ENCODE measurements at regions not wholly inside any gene's neighbourhood (a gene's known extent, or its start where the extent isn't known, plus 50 kb on each side); places are given as distances from the start of the nearest gene placed in this dataset.

DNA sequence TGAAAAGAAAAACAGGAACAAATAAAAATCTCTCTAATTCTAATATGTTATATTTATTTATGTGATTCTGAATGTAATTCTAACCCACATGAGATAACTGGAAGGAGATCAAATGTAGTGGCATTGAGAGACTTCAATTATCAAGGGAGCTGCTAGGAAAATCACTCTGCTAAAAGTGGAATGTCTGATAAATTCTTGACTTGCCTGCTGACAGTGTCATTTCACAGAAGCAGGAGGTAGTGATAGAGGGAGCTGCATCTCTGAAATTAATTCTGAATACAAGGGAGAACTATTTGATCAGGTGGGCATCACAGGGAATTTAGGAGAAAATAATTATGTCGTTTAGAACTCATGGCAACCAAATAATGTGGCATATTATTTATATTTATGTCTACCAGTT, 303.6 kb downstream of the BCAT1 start:
- no peak overlapping the region for H3K4me3 Mint-ChIP-seq (ENCODE audit: low read depth)
- no peak for DNase-seq (ENCODE audit: low spot score, unreplicated experiment)
- no peaks in the 10 kb centered on the region for H3K36me3 Mint-ChIP-seq (ENCODE audit: insufficient read depth)
- H3K9me3 Mint-ChIP-seq (ENCODE audit: low read depth), result no peaks in the 10 kb centered on the region
- no peak for TF ChIP-seq CTCF (IDR thresholded peaks at IDR 0.05; ENCODE audit: unreplicated experiment)
- no peak overlapping the region for H3K27ac Mint-ChIP-seq
- no peaks in the 10 kb centered on the region for H3K27me3 Mint-ChIP-seq
- H3K4me1 Mint-ChIP-seq (ENCODE audit: low read depth), result no peaks in the 10 kb centered on the region

- TF ChIP-seq CTCF (IDR thresholded peaks at IDR 0.05; ENCODE audit: unreplicated experiment), result no peak
- Mint-ChIP-seq H3K9me3 (ENCODE audit: low read depth) (no peaks in the 10 kb centered on the region), H3K27me3 (no peaks in the 10 kb centered on the region), H3K36me3 (ENCODE audit: insufficient read depth) (no peaks in the 10 kb centered on the region), H3K27ac (no peak overlapping the region), H3K4me1 (ENCODE audit: low read depth) (no peaks in the 10 kb centered on the region), H3K4me3 (ENCODE audit: low read depth) (no peak overlapping the region)
- no peak for DNase-seq (ENCODE audit: low spot score, unreplicated experiment)
Measured at GRCh38 chr12:24643120-24644119, 305.5 kb downstream of the BCAT1 start.

GRCh38 chr12:24639641-24640040, 309.3 kb downstream of the BCAT1 start:
- H3K9me3 Mint-ChIP-seq (ENCODE audit: low read depth), result no peaks in the 10 kb centered on the region
- no peak overlapping the region for H3K4me3 Mint-ChIP-seq (ENCODE audit: low read depth)
- H3K27ac Mint-ChIP-seq, result no peak overlapping the region
- no peak for DNase-seq (ENCODE audit: low spot score, unreplicated experiment)
- TF ChIP-seq CTCF (IDR thresholded peaks at IDR 0.05; ENCODE audit: unreplicated experiment), result no peak
- H3K27me3 Mint-ChIP-seq, result no peaks in the 10 kb centered on the region
- H3K4me1 Mint-ChIP-seq (ENCODE audit: low read depth), result no peaks in the 10 kb centered on the region
- no peaks in the 10 kb centered on the region for H3K36me3 Mint-ChIP-seq (ENCODE audit: insufficient read depth)

- Mint-ChIP-seq H3K27me3 (no peaks in the 10 kb centered on the region), H3K4me1 (ENCODE audit: low read depth) (no peaks in the 10 kb centered on the region), H3K27ac (no peak overlapping the region), H3K9me3 (ENCODE audit: low read depth) (peaks cover 16% of the 10 kb centered on the region), H3K4me3 (ENCODE audit: low read depth) (no peak overlapping the region), H3K36me3 (ENCODE audit: insufficient read depth) (no peaks in the 10 kb centered on the region)
- no peak for DNase-seq (ENCODE audit: low spot score, unreplicated experiment)
- no peak for TF ChIP-seq CTCF (IDR thresholded peaks at IDR 0.05; ENCODE audit: unreplicated experiment)
Measured at GRCh38 chr12:24632466-24632865, 316.4 kb downstream of the BCAT1 start.

GRCh38 chr12:24631676-24632426, 317.1 kb downstream of the BCAT1 start:
- Mint-ChIP-seq H3K4me3 (ENCODE audit: low read depth) (no peak overlapping the region), H3K27me3 (no peaks in the 10 kb centered on the region), H3K36me3 (ENCODE audit: insufficient read depth) (no peaks in the 10 kb centered on the region), H3K9me3 (ENCODE audit: low read depth) (peaks cover 16% of the 10 kb centered on the region), H3K4me1 (ENCODE audit: low read depth) (no peaks in the 10 kb centered on the region), H3K27ac (no peak overlapping the region)
- no peak for DNase-seq (ENCODE audit: low spot score, unreplicated experiment)
- no peak for TF ChIP-seq CTCF (IDR thresholded peaks at IDR 0.05; ENCODE audit: unreplicated experiment)
